Calu3 (cell line): ENCODE measurements at regions not wholly inside any gene's neighbourhood (a gene's known extent, or its start where the extent isn't known, plus 50 kb on each side); places are given as distances from the start of the nearest gene placed in this dataset.

Experiments
- BruUV-seq: library from RNA; stranded (reverse); fragments of 400-500 nt; replicated peaks from 2 replicates; lab custom pipeline; 2021; lab: Mats Ljungman, UMichigan
- CTCF ChIA-PET: fragments of 300-600 bp; sonication (Branson Sonifier 250); formaldehyde crosslinking; loops from one replicate; lab custom pipeline; 2022; ENCODE audit warnings: antibody characterized with exemption; lab: Charles Lee
- DNase-seq: peaks from one replicate; pipeline ENCODE4 v3.0.0; 2022
- H3K27ac Mint-ChIP-seq: one replicate; pipeline ENCODE4 v1.8.0; 2022; ENCODE audit warnings: mixed read lengths; ENCODE audit not compliant: unreplicated experiment
- H3K27me3 Mint-ChIP-seq: one replicate; pipeline ENCODE4 v1.8.0; 2022; ENCODE audit warnings: mixed read lengths; ENCODE audit not compliant: unreplicated experiment
- H3K36me3 Mint-ChIP-seq: one replicate; pipeline ENCODE4 v1.8.0; 2022; ENCODE audit warnings: mild to moderate bottlenecking, moderate library complexity, mixed read lengths; ENCODE audit not compliant: insufficient read depth, unreplicated experiment
- H3K4me1 Mint-ChIP-seq: one replicate; pipeline ENCODE4 v1.8.0; 2022; ENCODE audit warnings: mild to moderate bottlenecking, low read depth, mixed read lengths; ENCODE audit not compliant: unreplicated experiment
- H3K4me3 Mint-ChIP-seq: one replicate; pipeline ENCODE4 v1.8.0; 2022; ENCODE audit warnings: mild to moderate bottlenecking, low read depth, moderate library complexity, mixed read lengths; ENCODE audit not compliant: unreplicated experiment
- H3K9me3 Mint-ChIP-seq: one replicate; pipeline ENCODE4 v1.8.0; 2022; ENCODE audit warnings: low read depth, mixed read lengths; ENCODE audit not compliant: unreplicated experiment
- CTCF ChIP-seq: fragments of 200-600 bp; IDR thresholded peaks from one replicate; pipeline ENCODE4 v1.8.0; 2022; ENCODE audit warnings: antibody characterized with exemption; ENCODE audit not compliant: unreplicated experiment
- intact Hi-C: fragments of 100-400 bp; cut with micrococcal nuclease; formaldehyde crosslinking; loops from one replicate; pipeline ENCODE4 v1.10.0; 2022; ENCODE audit not compliant: unreplicated experiment

DNA sequence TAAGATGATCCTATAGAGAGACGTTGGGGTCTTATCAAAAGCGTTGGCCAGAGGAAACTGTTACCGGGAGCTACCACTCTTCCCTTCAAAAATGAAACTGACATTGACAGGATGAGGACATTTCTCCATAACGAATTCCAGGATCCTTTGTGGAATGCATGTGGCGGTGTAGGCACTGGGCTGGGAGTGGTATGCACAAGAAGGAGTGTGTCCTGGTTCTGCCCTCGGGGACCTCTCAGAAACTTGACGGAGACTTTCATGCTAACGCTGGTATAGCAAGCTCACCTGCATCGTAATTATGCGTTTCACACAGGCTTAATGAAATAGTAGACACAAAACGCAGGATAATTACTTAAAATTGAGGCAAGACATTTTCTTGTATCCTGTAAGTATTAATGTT, 441.1 kb downstream of the FGF9 start:
- Mint-ChIP-seq H3K36me3 (no peaks in the 10 kb centered on the region), H3K27me3 (peaks cover 19% of the 10 kb centered on the region), H3K9me3 (no peaks in the 10 kb centered on the region), H3K4me1 (no peaks in the 10 kb centered on the region), H3K4me3 (no peak overlapping the region), H3K27ac (no peak overlapping the region)
- BruUV-seq: no TSS peak
- CTCF ChIA-PET: no interaction called here
- TF ChIP-seq CTCF: no peak
- intact Hi-C loops: no loop called here
- DNase-seq: no peak

GRCh38 chr13:22112956-22113745, 442.3 kb downstream of the FGF9 start:
- no peak for DNase-seq
- no peaks in the 10 kb centered on the region for H3K36me3 Mint-ChIP-seq
- CTCF ChIA-PET: no interaction called here
- no peak overlapping the region for H3K27ac Mint-ChIP-seq
- intact Hi-C loops: no loop called here
- no peaks in the 10 kb centered on the region for H3K9me3 Mint-ChIP-seq
- BruUV-seq: no TSS peak
- peaks cover 26% of the 10 kb centered on the region for H3K27me3 Mint-ChIP-seq
- no peak for TF ChIP-seq CTCF
- no peak overlapping the region for H3K4me3 Mint-ChIP-seq
- H3K4me1 Mint-ChIP-seq: no peaks in the 10 kb centered on the region

GRCh38 chr13:22114630-22115311, 443.9 kb downstream of the FGF9 start:
- intact Hi-C loops: no loop called here
- H3K27ac Mint-ChIP-seq: no peak overlapping the region

GRCh38 chr13:22118158-22118557, 447.3 kb downstream of the FGF9 start:
- H3K36me3 Mint-ChIP-seq: no peaks in the 10 kb centered on the region
- no peak overlapping the region for H3K4me3 Mint-ChIP-seq
- H3K9me3 Mint-ChIP-seq: no peaks in the 10 kb centered on the region
- no peak overlapping the region for H3K27ac Mint-ChIP-seq
- H3K27me3 Mint-ChIP-seq: peaks cover 12% of the 10 kb centered on the region
- DNase-seq: no peak
- no peak for TF ChIP-seq CTCF
- BruUV-seq: no TSS peak
- CTCF ChIA-PET: no interaction called here
- no peaks in the 10 kb centered on the region for H3K4me1 Mint-ChIP-seq
- intact Hi-C loops: no loop called here

More at GRCh38 chr13:22114630-22115311, 443.9 kb downstream of the FGF9 start:
- H3K4me1 Mint-ChIP-seq: no peaks in the 10 kb centered on the region
- TF ChIP-seq CTCF: no peak
- peaks cover 21% of the 10 kb centered on the region for H3K27me3 Mint-ChIP-seq
- no peaks in the 10 kb centered on the region for H3K9me3 Mint-ChIP-seq
- no peak overlapping the region for H3K4me3 Mint-ChIP-seq
- CTCF ChIA-PET: no interaction called here
- BruUV-seq: no TSS peak
- H3K36me3 Mint-ChIP-seq: no peaks in the 10 kb centered on the region
- DNase-seq: no peak
